Dendritic cell treated with granulocyte-macrophage colony-stimulating factor and Interleukin-4, amounts not matched to agents 40 ng/mL and 50 ng/mL, for 4 days (primary cell): ENCODE measurements at regions not wholly inside any gene's neighbourhood (a gene's known extent, or its start where the extent isn't known, plus 50 kb on each side); places are given as distances from the start of the nearest gene placed in this dataset.

Source experiments
- H3K27ac Mint-ChIP-seq: one replicate; pipeline ENCODE4 v1.8.0; 2022; ENCODE audit warnings: mild to moderate bottlenecking, mixed read lengths
- H3K27me3 Mint-ChIP-seq: one replicate; pipeline ENCODE4 v1.8.0; 2022; ENCODE audit warnings: mild to moderate bottlenecking, mixed read lengths
- H3K36me3 Mint-ChIP-seq: one replicate; pipeline ENCODE4 v1.8.0; 2022; ENCODE audit warnings: low read depth, mixed read lengths
- H3K4me1 Mint-ChIP-seq: one replicate; pipeline ENCODE4 v1.8.0; 2022; ENCODE audit warnings: low read depth, mixed read lengths
- H3K4me3 Mint-ChIP-seq: one replicate; pipeline ENCODE4 v1.8.0; 2022; ENCODE audit warnings: mild to moderate bottlenecking, moderate library complexity, mixed read lengths
- H3K9me3 Mint-ChIP-seq: one replicate; pipeline ENCODE4 v1.8.0; 2022; ENCODE audit warnings: mixed read lengths
- intact Hi-C: fragments of 100-400 bp; cut with micrococcal nuclease; formaldehyde crosslinking; loops from one replicate; pipeline ENCODE4 v1.15.0; 2022

GRCh38 chr2:56476509-56477071 lies 292.8 kb downstream of the CCDC85A start:
- Mint-ChIP-seq H3K27ac (no peak overlapping the region), H3K9me3 (peaks cover 8% of the 10 kb centered on the region), H3K36me3 (no peaks in the 10 kb centered on the region), H3K27me3 (no peaks in the 10 kb centered on the region), H3K4me3 (no peak overlapping the region), H3K4me1 (no peaks in the 10 kb centered on the region)
- intact Hi-C loops = no loop called here

- intact Hi-C loops = no loop called here
- Mint-ChIP-seq H3K27ac (no peak overlapping the region), H3K4me1 (no peaks in the 10 kb centered on the region), H3K27me3 (no peaks in the 10 kb centered on the region), H3K36me3 (no peaks in the 10 kb centered on the region), H3K9me3 (peaks cover 8% of the 10 kb centered on the region), H3K4me3 (no peak overlapping the region)
These were observed 294.2 kb downstream of the CCDC85A start for GRCh38 chr2:56478027-56478426.

- Mint-ChIP-seq H3K9me3 (peaks cover 37% of the 10 kb centered on the region), H3K27ac (no peak overlapping the region), H3K27me3 (no peaks in the 10 kb centered on the region), H3K36me3 (no peaks in the 10 kb centered on the region), H3K4me1 (no peaks in the 10 kb centered on the region), H3K4me3 (no peak overlapping the region)
- intact Hi-C loops = no loop called here
These were observed 299.3 kb downstream of the CCDC85A start for GRCh38 chr2:56483081-56483480.

- Mint-ChIP-seq H3K27me3 (no peaks in the 10 kb centered on the region), H3K4me3 (no peak overlapping the region), H3K36me3 (no peaks in the 10 kb centered on the region), H3K27ac (no peak overlapping the region), H3K4me1 (no peaks in the 10 kb centered on the region), H3K9me3 (peaks cover 30% of the 10 kb centered on the region)
- intact Hi-C loops = no loop called here
These were observed 301.1 kb downstream of the CCDC85A start for GRCh38 chr2:56484906-56485305.

- intact Hi-C loops = no loop called here
- Mint-ChIP-seq H3K27me3 (no peaks in the 10 kb centered on the region), H3K27ac (no peak overlapping the region), H3K36me3 (no peaks in the 10 kb centered on the region), H3K4me3 (no peak overlapping the region), H3K4me1 (no peaks in the 10 kb centered on the region), H3K9me3 (peaks cover 9% of the 10 kb centered on the region)
These were observed 316.5 kb downstream of the CCDC85A start for GRCh38 chr2:56500317-56500716.

- Mint-ChIP-seq H3K27me3 (no peaks in the 10 kb centered on the region), H3K36me3 (no peaks in the 10 kb centered on the region), H3K4me1 (no peaks in the 10 kb centered on the region), H3K9me3 (peaks cover 17% of the 10 kb centered on the region), H3K27ac (no peak overlapping the region), H3K4me3 (no peak overlapping the region)
- intact Hi-C loops = no loop called here
These were observed 318.8 kb downstream of the CCDC85A start for GRCh38 chr2:56502616-56503015.

- no peak overlapping the region for H3K27ac Mint-ChIP-seq
- intact Hi-C loops = no loop called here
- peaks cover 20% of the 10 kb centered on the region for H3K9me3 Mint-ChIP-seq
- no peak overlapping the region for H3K4me3 Mint-ChIP-seq
- H3K36me3 Mint-ChIP-seq = no peaks in the 10 kb centered on the region
- H3K4me1 Mint-ChIP-seq = no peaks in the 10 kb centered on the region
- H3K27me3 Mint-ChIP-seq = no peaks in the 10 kb centered on the region
These were observed 322.1 kb downstream of the CCDC85A start for GRCh38 chr2:56505885-56506284.

GRCh38 chr2:56508662-56509061 lies 324.9 kb downstream of the CCDC85A start:
- H3K4me1 Mint-ChIP-seq = no peaks in the 10 kb centered on the region
- no peak overlapping the region for H3K4me3 Mint-ChIP-seq
- intact Hi-C loops = no loop called here
- no peaks in the 10 kb centered on the region for H3K27me3 Mint-ChIP-seq
- H3K36me3 Mint-ChIP-seq = no peaks in the 10 kb centered on the region
- H3K27ac Mint-ChIP-seq = no peak overlapping the region
- peaks cover 20% of the 10 kb centered on the region for H3K9me3 Mint-ChIP-seq

- H3K9me3 Mint-ChIP-seq = peaks cover 20% of the 10 kb centered on the region
These were observed 326.8 kb downstream of the CCDC85A start for GRCh38 chr2:56510610-56511009.

GRCh38 chr2:56515399-56515798 lies 331.6 kb downstream of the CCDC85A start:
- Mint-ChIP-seq H3K4me1 (no peaks in the 10 kb centered on the region), H3K27me3 (no peaks in the 10 kb centered on the region)

More at GRCh38 chr2:56510610-56511009, 326.8 kb downstream of the CCDC85A start:
- H3K4me3 Mint-ChIP-seq = no peak overlapping the region
- no peaks in the 10 kb centered on the region for H3K4me1 Mint-ChIP-seq
- H3K27me3 Mint-ChIP-seq = no peaks in the 10 kb centered on the region
- no peaks in the 10 kb centered on the region for H3K36me3 Mint-ChIP-seq
- intact Hi-C loops = no loop called here
- H3K27ac Mint-ChIP-seq = no peak overlapping the region

GRCh38 chr2:56519806-56520205 lies 336.0 kb downstream of the CCDC85A start:
- H3K36me3 Mint-ChIP-seq = no peaks in the 10 kb centered on the region
- H3K27ac Mint-ChIP-seq = no peak overlapping the region
- H3K4me3 Mint-ChIP-seq = no peak overlapping the region
- no peaks in the 10 kb centered on the region for H3K27me3 Mint-ChIP-seq
- H3K9me3 Mint-ChIP-seq = peaks cover 2% of the 10 kb centered on the region
- H3K4me1 Mint-ChIP-seq = no peaks in the 10 kb centered on the region
- intact Hi-C loops = no loop called here

More at GRCh38 chr2:56515399-56515798, 331.6 kb downstream of the CCDC85A start:
- H3K36me3 Mint-ChIP-seq = no peaks in the 10 kb centered on the region
- no peaks in the 10 kb centered on the region for H3K9me3 Mint-ChIP-seq
- H3K27ac Mint-ChIP-seq = no peak overlapping the region
- H3K4me3 Mint-ChIP-seq = no peak overlapping the region
- intact Hi-C loops = no loop called here

GRCh38 chr2:56522605-56523089 lies 338.9 kb downstream of the CCDC85A start:
- H3K9me3 Mint-ChIP-seq = peaks cover 14% of the 10 kb centered on the region
- intact Hi-C loops = no loop called here
- H3K36me3 Mint-ChIP-seq = no peaks in the 10 kb centered on the region
- H3K4me3 Mint-ChIP-seq = no peak overlapping the region
- H3K27me3 Mint-ChIP-seq = no peaks in the 10 kb centered on the region
- no peak overlapping the region for H3K27ac Mint-ChIP-seq
- H3K4me1 Mint-ChIP-seq = no peaks in the 10 kb centered on the region

- Mint-ChIP-seq H3K9me3 (peaks cover 18% of the 10 kb centered on the region), H3K36me3 (no peaks in the 10 kb centered on the region), H3K4me1 (no peaks in the 10 kb centered on the region), H3K27ac (no peak overlapping the region), H3K27me3 (no peaks in the 10 kb centered on the region), H3K4me3 (no peak overlapping the region)
- intact Hi-C loops = no loop called here
These were observed 340.0 kb downstream of the CCDC85A start for GRCh38 chr2:56523816-56524215.

GRCh38 chr2:56531668-56532420 lies 348.1 kb downstream of the CCDC85A start:
- no peaks in the 10 kb centered on the region for H3K4me1 Mint-ChIP-seq
- no peaks in the 10 kb centered on the region for H3K27me3 Mint-ChIP-seq
- H3K36me3 Mint-ChIP-seq = no peaks in the 10 kb centered on the region
- no peak overlapping the region for H3K4me3 Mint-ChIP-seq
- H3K9me3 Mint-ChIP-seq = peaks cover 6% of the 10 kb centered on the region
- intact Hi-C loops = no loop called here
- H3K27ac Mint-ChIP-seq = no peak overlapping the region
